H1 (cell line): ENCODE measurements at regions not wholly inside any gene's neighbourhood (a gene's known extent, or its start where the extent isn't known, plus 50 kb on each side); places are given as distances from the start of the nearest gene placed in this dataset.

ENCODE experiments used
- CTCF ChIA-PET: fragments of 300-600 bp; sonication (Branson Sonifier 250); formaldehyde crosslinking; loops from one replicate; lab custom pipeline; 2021; ENCODE audit not compliant: partially characterized antibody; lab: Charles Lee
- POLR2A ChIA-PET: fragments of 300-600 bp; sonication (Branson Sonifier 250); formaldehyde crosslinking; loops from one replicate; lab custom pipeline; 2021; ENCODE audit warnings: inconsistent platforms; ENCODE audit not compliant: partially characterized antibody; lab: Charles Lee
- DNase-seq, 2 experiments: peaks; one replicate each; pipeline versions ENCODE4 v3.0.0 to v3.0.0-alpha.2; 2010 to 2022; ENCODE audit warnings: low spot score in 2 of 2, low read depth in 1 of 2, mixed read lengths in 1 of 2
- FAIRE-seq: peaks from 2 replicates; lab custom pipeline; 2011; peaks lifted over from hg19 to GRCh38; lab: Jason Lieb, UNC
- H2AFZ ChIP-seq: 2 replicates; pipeline ENCODE4 v1.8.1; 2012; ENCODE audit warnings: low read length, inconsistent platforms
- H2AK5ac ChIP-seq: 2 replicates; pipeline ENCODE4 v1.6.1; 2013; ENCODE audit warnings: low read depth, low read length
- H2BK120ac ChIP-seq: replicated peaks from 2 replicates; pipeline ENCODE3; 2013; ENCODE audit warnings: low read depth, low read length, inconsistent platforms
- H2BK12ac ChIP-seq: 2 replicates; pipeline ENCODE4 v1.6.1; 2013; ENCODE audit warnings: low read depth, low read length
- H2BK15ac ChIP-seq: 2 replicates; pipeline ENCODE4 v1.6.1; 2013; ENCODE audit warnings: low read length
- H2BK20ac ChIP-seq: 2 replicates; pipeline ENCODE4 v1.6.1; 2013; ENCODE audit warnings: low read length
- H2BK5ac ChIP-seq: 2 replicates; pipeline ENCODE4 v1.6.1; 2013; ENCODE audit warnings: low read depth, low read length
- H3K14ac ChIP-seq: 2 replicates; pipeline ENCODE4 v1.6.1; 2013; ENCODE audit warnings: inconsistent platforms; ENCODE audit not compliant: insufficient read length
- H3K18ac ChIP-seq: 2 replicates; pipeline ENCODE4 v1.6.1; 2013; ENCODE audit warnings: low read length; ENCODE audit errors: extremely low read depth
- H3K23ac ChIP-seq: 2 replicates; pipeline ENCODE4 v1.6.1; 2013; ENCODE audit warnings: inconsistent platforms; ENCODE audit not compliant: insufficient read length
- H3K23me2 ChIP-seq: 2 replicates; pipeline ENCODE4 v1.6.1; 2013; ENCODE audit warnings: low read depth, low read length
- H3K27ac ChIP-seq: 2 replicates; pipeline ENCODE4 v1.6.1; 2011; ENCODE audit warnings: low read depth, low read length, inconsistent platforms
- H3K27me3 ChIP-seq, 4 experiments: replicated peaks in 1 of 4; 1 replicate in 1 of 4; 2 replicates in 3 of 4; pipeline versions ENCODE4 v1.6.1 to v1.8.1; 2011 to 2013; ENCODE audit warnings: low read length in 3 of 4, mild to moderate bottlenecking in 3 of 4, inconsistent platforms in 2 of 4, mixed read lengths in 2 of 4, moderate library complexity in 1 of 4; ENCODE audit not compliant: control insufficient read depth in 3 of 4, insufficient read depth in 3 of 4; ENCODE audit errors: extremely low read depth in 1 of 4
- H3K36me3 ChIP-seq, 4 experiments: 2 replicates each; pipeline versions ENCODE4 v1.6.1 to v1.8.1; 2011 to 2013; ENCODE audit warnings: mild to moderate bottlenecking in 4 of 4, low read length in 3 of 4, moderate library complexity in 2 of 4, control low read depth in 1 of 4, inconsistent platforms in 1 of 4; ENCODE audit not compliant: insufficient read depth in 4 of 4, control insufficient read depth in 2 of 4
- H3K4ac ChIP-seq: replicated peaks from 2 replicates; pipeline ENCODE3; 2013; ENCODE audit warnings: low read length, low read depth, mixed read lengths, inconsistent platforms; ENCODE audit not compliant: insufficient read length
- H3K4me1 ChIP-seq, 4 experiments: replicated peaks in 1 of 4; 1 replicate in 1 of 4; 2 replicates in 3 of 4; pipeline versions ENCODE4 v1.6.1 to v1.8.1; 2011 to 2013; ENCODE audit warnings: low read length in 3 of 4, inconsistent platforms in 2 of 4, mixed read lengths in 1 of 4; ENCODE audit not compliant: insufficient read depth in 4 of 4, control insufficient read depth in 3 of 4
- H3K4me2 ChIP-seq, 2 experiments: 2 replicates each; pipeline versions ENCODE4 v1.6.1 to v1.8.1; 2011 to 2013; ENCODE audit warnings: low read depth in 2 of 2, low read length in 2 of 2, control low read depth in 1 of 2, inconsistent platforms in 1 of 2, mild to moderate bottlenecking in 1 of 2; ENCODE audit not compliant: insufficient read depth in 1 of 2
- H3K4me3 ChIP-seq, 4 experiments: fragments of 200-600, 300-600 bp in 1 of 4; sonication (generic), shearing (Covaris generic), sonication (Bioruptor Twin) in 1 of 4; 2 replicates each; pipeline versions ENCODE4 v1.5.1 to v1.8.1; 2011 to 2016; ENCODE audit warnings: low read length in 4 of 4, low read depth in 3 of 4, control low read depth in 2 of 4, inconsistent platforms in 2 of 4, mild to moderate bottlenecking in 2 of 4, mixed read lengths in 1 of 4, moderate library complexity in 1 of 4; ENCODE audit not compliant: insufficient read depth in 2 of 4; ENCODE audit errors: extremely low read depth in 1 of 4
- H3K56ac ChIP-seq: replicated peaks from 2 replicates; pipeline ENCODE3; 2013; ENCODE audit warnings: low read depth, mild to moderate bottlenecking, mixed read lengths, low read length, inconsistent platforms; ENCODE audit not compliant: insufficient read length
- H3K79me1 ChIP-seq: 2 replicates; pipeline ENCODE4 v1.6.1; 2013; ENCODE audit warnings: low read depth, low read length, control low read depth
- H3K79me2 ChIP-seq, 2 experiments: 2 replicates each; pipeline versions ENCODE4 v1.6.1 to v1.8.1; 2012 to 2013; ENCODE audit warnings: low read length in 2 of 2, mild to moderate bottlenecking in 2 of 2, inconsistent platforms in 1 of 2; ENCODE audit not compliant: insufficient read depth in 2 of 2, control insufficient read depth in 1 of 2
- H3K9ac ChIP-seq, 4 experiments: replicated peaks in 1 of 4; 1 replicate in 1 of 4; 2 replicates in 3 of 4; pipeline versions ENCODE4 v1.6.1 to v1.8.1; 2011 to 2013; ENCODE audit warnings: low read depth in 3 of 4, low read length in 3 of 4, control low read depth in 2 of 4, mild to moderate bottlenecking in 2 of 4, moderate library complexity in 2 of 4, inconsistent platforms in 1 of 4; ENCODE audit errors: extremely low read depth in 1 of 4
- H3K9me3 ChIP-seq, 2 experiments: 2 replicates each; pipeline versions ENCODE4 v1.6.1 to v1.8.1; 2012 to 2013; ENCODE audit warnings: mild to moderate bottlenecking in 2 of 2, moderate library complexity in 2 of 2, control low read depth in 1 of 2, inconsistent platforms in 1 of 2, low read depth in 1 of 2, low read length in 1 of 2, mixed read lengths in 1 of 2; ENCODE audit not compliant: insufficient read depth in 2 of 2
- H4K20me1 ChIP-seq, 2 experiments: replicated peaks in 1 of 2; 2 replicates each; pipeline versions ENCODE3 to v1.8.1; 2011 to 2013; ENCODE audit warnings: inconsistent platforms in 2 of 2, low read length in 2 of 2, mild to moderate bottlenecking in 1 of 2; ENCODE audit not compliant: insufficient read depth in 2 of 2, control insufficient read depth in 1 of 2
- H4K5ac ChIP-seq: 2 replicates; pipeline ENCODE4 v1.6.1; 2013; ENCODE audit warnings: low read length, low read depth, mixed read lengths, inconsistent platforms; ENCODE audit not compliant: insufficient read length
- H4K8ac ChIP-seq: 2 replicates; pipeline ENCODE4 v1.8.0; 2013; ENCODE audit warnings: mild to moderate bottlenecking, moderate library complexity, low read length, inconsistent platforms; ENCODE audit not compliant: insufficient read depth; ENCODE audit errors: extremely low read depth
- H4K91ac ChIP-seq: replicated peaks from 2 replicates; pipeline ENCODE3; 2013; ENCODE audit warnings: low read length, mixed read lengths, inconsistent platforms; ENCODE audit not compliant: insufficient read length
- BRCA1 ChIP-seq: IDR thresholded peaks from 2 replicates; pipeline ENCODE4 v1.6.1; 2012; ENCODE audit warnings: low read depth, low read length, improper control_type of control experiment
- CTCF ChIP-seq, 3 experiments: IDR thresholded peaks; 1 replicate in 2 of 3; 2 replicates in 1 of 3; pipeline versions ENCODE4 v1.5.1 to v1.6.1; 2011; ENCODE audit warnings: low read length in 3 of 3, mild to moderate bottlenecking in 3 of 3, inconsistent platforms in 2 of 3, low read depth in 1 of 3, moderate library complexity in 1 of 3; ENCODE audit not compliant: insufficient read depth in 1 of 3; ENCODE audit errors: control extremely low read depth in 1 of 3
- ZNF274 ChIP-seq: IDR thresholded peaks from 2 replicates; pipeline ENCODE4 v1.7.0; 2012; ENCODE audit warnings: low read length, borderline replicate concordance; ENCODE audit errors: extremely low read depth
- WGBS, 2 experiments: shearing (Covaris generic) in 1 of 2; methylation state at CpG; one replicate each; pipeline versions ENCODE4 v1.1.6 to v1.1.7; 2013 to 2015; ENCODE audit warnings: low lambda C conversion rate in 2 of 2, mixed read lengths in 2 of 2, inconsistent platforms in 1 of 2, low coverage in 1 of 2, missing lambda C conversion rate in 1 of 2; ENCODE audit not compliant: insufficient replicate concordance in 2 of 2, insufficient coverage in 1 of 2, insufficient read length in 1 of 2; ENCODE audit errors: extremely low coverage in 1 of 2, missing lambda C conversion rate in 1 of 2; 5-methylcytosine and 5-hydroxymethylcytosine counted together

GRCh38 chr3:80855482-80855881 is 906.0 kb downstream of the GBE1 start:
- Histone ChIP-seq H3K4me2 (no peak overlapping the region), H2AK5ac (no peak overlapping the region), H4K5ac (no peak overlapping the region), H3K36me3 (no peaks in the 10 kb centered on the region), H3K79me1 (no peaks in the 10 kb centered on the region), H3K18ac (no peak overlapping the region), H2BK5ac (no peak overlapping the region), H3K9me3 (no peaks in the 10 kb centered on the region), H3K4ac (no peak overlapping the region), H3K27me3 (no peaks in the 10 kb centered on the region), H4K20me1 (no peaks in the 10 kb centered on the region), H4K91ac (no peak overlapping the region), H3K23me2 (no peaks in the 10 kb centered on the region), H3K14ac (no peak overlapping the region), H2AFZ (no peak overlapping the region), H3K56ac (no peak overlapping the region), H3K4me1 (no peaks in the 10 kb centered on the region), H2BK20ac (no peak overlapping the region), H4K8ac (no peak overlapping the region), H3K23ac (no peak overlapping the region), H3K27ac (no peak overlapping the region), H3K79me2 (no peaks in the 10 kb centered on the region), H3K9ac (no peak overlapping the region), H2BK12ac (no peak overlapping the region), H2BK15ac (no peak overlapping the region), H3K4me3 (no peak overlapping the region), H2BK120ac (no peak overlapping the region)
- WGBS, 2 experiments: 88% methylated on average over 1 of the region's 1 CpG; no CpG with 5 or more reads in 1 of the 2 experiments
- TF ChIP-seq BRCA1 (no peak), ZNF274 (no peak), CTCF (IDR thresholded peaks at IDR 0.05; ENCODE audit: control extremely low read depth in 1 of 3, insufficient read depth in 1 of 3, low read depth in 1 of 3, low read length in 3 of 3) (no peak)
- ChIA-PET CTCF (no interaction called here), POLR2A (no interaction called here)
- FAIRE-seq: no peak
- no peak for DNase-seq
